PFSK-1 (cell line): ENCODE measurements at regions not wholly inside any gene's neighbourhood (a gene's known extent, or its start where the extent isn't known, plus 50 kb on each side); places are given as distances from the start of the nearest gene placed in this dataset.

Experiments used
- FOXP2 ChIP-seq: optimal IDR thresholded peaks from 2 replicates; pipeline ENCODE3; 2011; ENCODE audit warnings: borderline replicate concordance, control low read depth, inconsistent platforms; ENCODE audit not compliant: insufficient read depth; ENCODE audit errors: extremely low read length, extremely low read depth
- POLR2AphosphoS5 ChIP-seq: IDR thresholded peaks from 2 replicates; pipeline ENCODE4 v1.6.1; 2012; ENCODE audit warnings: low read depth, mild to moderate bottlenecking, control low read depth, low read length, moderate library complexity
- REST ChIP-seq, 2 experiments: IDR thresholded peaks; 2 replicates each; pipeline versions ENCODE4 v1.6.1 to v1.8.0; 2011 to 2012; ENCODE audit warnings: low read depth in 2 of 2, low read length in 2 of 2, control low read depth in 1 of 2, inconsistent platforms in 1 of 2, mild to moderate bottlenecking in 1 of 2, moderate library complexity in 1 of 2; ENCODE audit not compliant: insufficient read depth in 1 of 2
- SIN3A ChIP-seq: IDR thresholded peaks from 2 replicates; pipeline ENCODE4 v1.6.1; 2012; ENCODE audit warnings: mild to moderate bottlenecking, low read length, moderate library complexity, borderline replicate concordance; ENCODE audit not compliant: insufficient read depth
- TAF1 ChIP-seq: IDR thresholded peaks from 2 replicates; pipeline ENCODE4 v1.6.1; 2012; ENCODE audit warnings: low read length, control low read depth, borderline replicate concordance; ENCODE audit not compliant: insufficient read depth

- TF ChIP-seq SIN3A, result no peak
- TF ChIP-seq REST (IDR thresholded peaks at IDR 0.05; ENCODE audit: insufficient read depth in 1 of 2, low read depth in 2 of 2, low read length in 2 of 2), result no peak
- TF ChIP-seq POLR2AphosphoS5, result no peak
- TF ChIP-seq TAF1, result no peak
- TF ChIP-seq FOXP2, result no peak
These were observed 1254.3 kb upstream of the AGA start for GRCh38 chr4:178696515-178696914.
